Stimulated activated CD8-positive, alpha-beta memory T cell treated with anti-CD3 and anti-CD28 coated beads, Interleukin-12 subunit alpha, Interleukin-12 subunit beta, amount 100 ng/mL, for 24 hours (primary cell): ENCODE measurements at regions not wholly inside any gene's neighbourhood (a gene's known extent, or its start where the extent isn't known, plus 50 kb on each side); places are given as distances from the start of the nearest gene placed in this dataset.
"Not testable (repeated sequence)": the region's sequence is repeated elsewhere in the genome, so short reads cannot be mapped to it uniquely, and the experiment has no call there.

ENCODE experiments used
- DNase-seq: peaks from one replicate; pipeline ENCODE4 v3.0.0-alpha.2; 2020; ENCODE audit errors: extremely low read depth

GRCh38 chr4:60953826-60954225, 246.3 kb upstream of the ADGRL3 start:
- no peak for DNase-seq

- DNase-seq, result no peak
Measured at GRCh38 chr4:60962286-60962685, 237.8 kb upstream of the ADGRL3 start.

- DNase-seq, result no peak
Measured at GRCh38 chr4:60981534-60981933, 218.6 kb upstream of the ADGRL3 start.

- no peak for DNase-seq
Measured at GRCh38 chr4:60989141-60989540, 211.0 kb upstream of the ADGRL3 start.

- DNase-seq, result no peak
Measured at GRCh38 chr4:60992037-60992436, 208.1 kb upstream of the ADGRL3 start.

- DNase-seq, result no peak
Measured at GRCh38 chr4:61003301-61003700, 196.8 kb upstream of the ADGRL3 start.

GRCh38 chr4:61004651-61005170, 195.4 kb upstream of the ADGRL3 start:
- no peak for DNase-seq

GRCh38 chr4:61011051-61011450, 189.1 kb upstream of the ADGRL3 start:
- no peak for DNase-seq

- not testable (repeated sequence) for DNase-seq
Measured at GRCh38 chr4:61011936-61012335, 188.2 kb upstream of the ADGRL3 start.

- DNase-seq, result no peak
Measured at GRCh38 chr4:61024610-61025009, 175.5 kb upstream of the ADGRL3 start.

GRCh38 chr4:61027939-61028338, 172.2 kb upstream of the ADGRL3 start:
- DNase-seq, result no peak

- no peak for DNase-seq
Measured at GRCh38 chr4:61036071-61036684, 163.9 kb upstream of the ADGRL3 start.

GRCh38 chr4:61041527-61041926, 158.6 kb upstream of the ADGRL3 start:
- no peak for DNase-seq

GRCh38 chr4:61044837-61045236, 155.3 kb upstream of the ADGRL3 start:
- DNase-seq, result no peak

GRCh38 chr4:61049018-61049417, 151.1 kb upstream of the ADGRL3 start:
- no peak for DNase-seq

- no peak for DNase-seq
Measured at GRCh38 chr4:61067381-61067780, 132.7 kb upstream of the ADGRL3 start.

- no peak for DNase-seq
Measured at GRCh38 chr4:61068060-61068459, 132.1 kb upstream of the ADGRL3 start.

GRCh38 chr4:61068745-61069144, 131.4 kb upstream of the ADGRL3 start:
- DNase-seq, result no peak

- no peak for DNase-seq
Measured at GRCh38 chr4:61070269-61070668, 129.9 kb upstream of the ADGRL3 start.

GRCh38 chr4:61079427-61079826, 120.7 kb upstream of the ADGRL3 start:
- DNase-seq, result no peak

- DNase-seq, result no peak
Measured at GRCh38 chr4:61079976-61080375, 120.2 kb upstream of the ADGRL3 start.

- no peak for DNase-seq
Measured at GRCh38 chr4:61085534-61085933, 114.6 kb upstream of the ADGRL3 start.

- DNase-seq, result no peak
Measured at GRCh38 chr4:61086357-61086756, 113.8 kb upstream of the ADGRL3 start.

- no peak for DNase-seq
Measured at GRCh38 chr4:61086979-61087378, 113.1 kb upstream of the ADGRL3 start.
